GM12864 (cell line): ENCODE measurements at regions not wholly inside any gene's neighbourhood (a gene's known extent, or its start where the extent isn't known, plus 50 kb on each side); places are given as distances from the start of the nearest gene placed in this dataset.

Experiments used
- DNase-seq: peaks from one replicate; pipeline ENCODE4 v3.0.0-alpha.2; 2011; ENCODE audit warnings: low read depth
- H3K4me3 ChIP-seq: 2 replicates; pipeline ENCODE4 v1.5.1; 2011; ENCODE audit warnings: mild to moderate bottlenecking, low read depth, low read length, control low read depth
- CTCF ChIP-seq: IDR thresholded peaks from 2 replicates; pipeline ENCODE4 v1.5.1; 2011; ENCODE audit warnings: low read depth, mild to moderate bottlenecking, moderate library complexity, low read length, control low read depth, inconsistent platforms; ENCODE audit errors: missing control alignments

GRCh38 chr7:41448104-41448503 lies 254.8 kb downstream of the INHBA start:
- DNase-seq = no peak
- no peak for TF ChIP-seq CTCF
- no peak overlapping the region for H3K4me3 ChIP-seq

DNA sequence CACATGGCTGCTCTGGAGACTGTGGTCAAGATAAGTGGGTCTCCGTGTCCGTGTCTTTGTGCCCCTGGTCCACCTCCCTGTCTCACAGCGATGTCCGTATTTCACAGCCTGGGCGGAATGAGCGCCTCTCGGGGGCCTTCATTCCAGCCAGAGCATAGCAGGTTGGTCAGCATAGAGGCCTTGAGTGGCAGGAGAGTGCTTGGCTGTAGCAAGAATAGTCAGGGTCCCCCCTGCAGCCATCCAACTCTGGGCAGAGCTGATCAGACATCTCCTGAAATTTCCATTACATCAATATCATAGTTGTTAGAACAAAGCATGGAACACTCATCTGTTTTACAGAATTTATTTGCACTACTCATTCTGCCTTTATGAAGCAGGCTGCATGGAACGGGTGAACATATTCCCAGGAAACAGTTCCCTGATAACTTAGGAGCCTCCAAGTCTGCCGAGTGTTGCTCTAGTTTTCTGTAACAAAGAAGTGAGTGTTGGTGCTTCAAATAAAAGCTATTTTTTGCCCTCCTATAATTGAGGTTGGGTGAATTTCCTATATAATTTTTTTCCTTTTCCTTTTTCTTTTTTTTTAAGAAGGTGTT lies 255.3 kb downstream of the INHBA start:
- no peak overlapping the region for H3K4me3 ChIP-seq
- TF ChIP-seq CTCF = no peak
- no peak for DNase-seq

- H3K4me3 ChIP-seq = no peak overlapping the region
- TF ChIP-seq CTCF = no peak
- no peak for DNase-seq
Observed at GRCh38 chr7:41446606-41447449, 256.1 kb downstream of the INHBA start.

DNA sequence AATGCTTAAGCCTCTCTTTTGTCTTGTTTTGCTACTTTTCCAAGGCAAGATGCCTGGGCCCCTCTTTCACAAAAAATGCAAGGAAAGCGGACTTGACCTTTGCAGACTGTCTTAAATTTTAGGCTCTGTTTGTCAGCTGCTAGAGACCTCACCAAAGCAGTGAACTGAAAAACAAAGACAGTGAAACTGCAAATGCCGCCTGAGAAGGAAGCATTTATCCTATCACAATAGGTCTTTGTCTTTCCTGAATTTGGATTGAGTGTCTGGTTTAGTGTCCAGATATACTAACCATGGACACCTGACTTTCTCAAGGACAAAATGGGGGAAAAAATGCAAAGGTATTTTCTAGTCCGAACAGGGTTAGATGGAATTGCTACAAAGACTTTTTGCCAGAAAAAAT lies 256.9 kb downstream of the INHBA start:
- TF ChIP-seq CTCF = no peak
- DNase-seq = no peak
- H3K4me3 ChIP-seq = no peak overlapping the region

DNA sequence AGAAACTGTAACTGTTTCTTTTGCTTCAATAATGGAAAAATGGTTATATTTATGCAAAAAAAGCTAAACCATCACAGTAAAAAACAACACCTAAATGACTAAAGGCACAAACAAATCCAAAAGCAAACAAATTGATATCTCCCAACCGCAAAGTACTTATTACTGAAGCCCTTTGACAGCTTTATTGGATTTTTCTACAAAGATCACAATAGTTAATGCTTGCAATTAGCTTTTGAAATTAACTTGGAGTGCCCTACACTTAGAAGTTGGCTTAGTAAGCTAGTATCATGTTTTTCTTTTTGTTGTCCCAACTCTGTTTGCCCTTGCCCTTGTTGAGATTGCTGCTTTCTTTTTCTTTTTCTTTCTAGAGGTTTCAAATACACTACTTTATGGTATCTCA lies 257.5 kb downstream of the INHBA start:
- no peak for DNase-seq
- TF ChIP-seq CTCF = no peak
- no peak overlapping the region for H3K4me3 ChIP-seq

DNA sequence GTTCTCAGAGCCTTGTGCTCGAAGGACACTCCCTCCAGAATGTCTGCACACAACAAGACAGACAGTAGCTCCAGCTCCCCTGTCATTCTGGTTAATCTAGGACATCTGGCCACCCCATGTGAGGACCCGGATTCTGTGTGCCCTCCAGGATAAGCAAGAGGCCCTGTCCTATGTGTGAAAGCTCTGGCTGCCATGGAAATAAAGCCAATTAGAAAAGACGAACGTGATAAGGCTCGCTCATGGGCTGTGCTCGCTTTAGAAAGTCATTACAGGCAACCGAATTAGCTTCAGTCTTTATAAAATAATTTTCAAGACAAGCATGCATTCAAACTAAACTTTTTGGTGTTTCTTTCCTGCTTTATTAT lies 263.4 kb downstream of the INHBA start:
- DNase-seq = no peak
- no peak for TF ChIP-seq CTCF
- no peak overlapping the region for H3K4me3 ChIP-seq
